Posterior cingulate gyrus (tissue), 11 donors: ENCODE measurements at regions not wholly inside any gene's neighbourhood (a gene's known extent, or its start where the extent isn't known, plus 50 kb on each side); places are given as distances from the start of the nearest gene placed in this dataset.

Source experiments
- DNase-seq, 10 donors: peaks; one replicate each; pipeline versions ENCODE4 v3.0.0 to v3.0.0-alpha.2; 2020 to 2021; ENCODE audit warnings: mixed read lengths in 3 of 10
- intact Hi-C: fragments of 100-400 bp; cut with DNase I; formaldehyde crosslinking; loops from one replicate; pipeline ENCODE4 v1.15.1; 2023

DNA sequence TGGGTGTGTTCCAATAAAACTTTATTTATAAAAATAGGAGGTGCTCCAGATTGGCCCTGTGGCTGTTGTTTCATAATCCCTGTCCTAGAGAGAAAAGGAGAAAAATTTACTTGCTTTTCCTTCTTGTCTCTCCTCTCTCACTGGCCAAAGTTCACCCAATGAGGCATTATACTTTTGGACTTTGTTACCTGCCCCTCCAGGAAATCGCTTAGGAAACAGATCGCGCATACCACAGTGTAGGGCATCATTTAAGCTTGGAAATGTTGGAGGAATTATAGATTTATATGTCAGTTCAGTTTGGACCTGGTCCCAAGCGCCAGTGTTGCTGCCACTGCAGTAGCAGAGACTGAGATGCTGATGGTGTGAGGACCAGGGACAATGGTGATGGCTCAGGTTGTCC lies 337.6 kb upstream of the NR3C2 start:
- no peak for DNase-seq
- intact Hi-C loops = no loop called here

DNA sequence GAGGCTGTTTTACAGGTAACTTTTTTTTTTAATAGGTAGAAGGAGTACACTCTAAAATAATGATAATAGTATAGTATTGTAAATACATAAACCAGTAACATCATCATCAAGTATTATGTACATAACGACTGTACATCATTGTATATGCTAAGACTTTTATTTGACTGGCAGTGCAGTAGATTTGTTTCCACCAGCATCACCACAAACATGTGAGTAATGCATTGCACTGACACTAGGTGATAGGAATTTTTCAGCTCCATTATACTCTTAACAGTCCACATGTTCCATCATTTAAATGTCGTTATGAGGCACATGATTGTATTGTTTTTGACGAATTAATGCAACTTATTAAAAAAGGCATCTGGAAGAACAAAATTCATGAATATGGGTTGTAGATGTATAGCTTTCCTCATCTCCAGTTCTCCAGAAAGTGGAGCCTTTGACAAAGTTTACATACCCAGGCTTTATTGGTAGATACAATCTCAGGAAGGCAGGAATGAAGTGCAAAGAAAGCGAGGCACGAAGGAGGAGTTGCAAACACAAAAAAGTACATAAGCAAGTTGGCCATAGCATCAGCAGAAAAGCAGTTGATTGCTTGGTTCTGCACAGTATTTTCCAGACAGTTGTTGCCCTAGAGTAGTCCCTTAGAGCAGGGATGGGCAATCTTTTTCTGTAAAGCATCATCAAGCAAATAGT lies 336.9 kb upstream of the NR3C2 start:
- intact Hi-C loops = no loop called here
- DNase-seq = no peak

DNA sequence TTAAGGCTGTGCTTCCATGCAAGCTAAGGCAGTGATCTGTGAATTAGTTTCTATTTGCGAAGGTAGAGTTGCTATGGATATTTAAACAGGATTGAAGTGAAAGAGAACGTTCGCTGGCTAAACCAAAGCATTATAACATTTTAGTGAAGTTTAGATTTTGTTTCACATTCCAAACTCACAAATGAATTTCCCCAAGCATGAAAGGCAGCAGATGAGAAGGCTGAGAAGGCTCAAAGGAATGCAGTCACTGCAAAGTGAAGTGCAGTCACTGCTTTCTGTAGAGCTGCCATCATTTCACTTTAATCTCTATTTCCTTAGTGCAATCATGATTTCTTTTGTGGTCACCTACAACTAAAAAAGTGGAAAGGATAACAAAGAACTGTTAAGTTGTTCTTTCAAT lies 334.7 kb upstream of the NR3C2 start:
- intact Hi-C loops = no loop called here
- DNase-seq = no peak

DNA sequence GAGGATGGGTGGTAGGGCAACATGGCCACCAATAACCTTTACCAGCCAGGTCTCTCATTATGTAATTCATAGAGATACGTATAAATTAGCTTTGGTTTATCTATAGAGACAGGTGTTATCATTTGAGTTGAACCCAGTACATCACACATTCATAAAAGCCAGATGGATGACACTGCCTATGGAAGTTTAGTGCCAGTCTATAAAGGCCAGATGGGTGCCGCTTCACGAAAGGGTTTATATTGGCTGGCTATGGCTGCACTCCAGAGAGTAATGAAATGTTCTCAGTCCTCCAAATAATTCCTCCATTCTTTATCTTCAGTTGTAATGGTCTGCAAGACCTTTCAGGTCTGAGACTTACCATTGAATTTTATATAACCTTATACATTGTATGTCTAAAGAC lies 331.9 kb upstream of the NR3C2 start:
- DNase-seq = no peak
- intact Hi-C loops = no loop called here

DNA sequence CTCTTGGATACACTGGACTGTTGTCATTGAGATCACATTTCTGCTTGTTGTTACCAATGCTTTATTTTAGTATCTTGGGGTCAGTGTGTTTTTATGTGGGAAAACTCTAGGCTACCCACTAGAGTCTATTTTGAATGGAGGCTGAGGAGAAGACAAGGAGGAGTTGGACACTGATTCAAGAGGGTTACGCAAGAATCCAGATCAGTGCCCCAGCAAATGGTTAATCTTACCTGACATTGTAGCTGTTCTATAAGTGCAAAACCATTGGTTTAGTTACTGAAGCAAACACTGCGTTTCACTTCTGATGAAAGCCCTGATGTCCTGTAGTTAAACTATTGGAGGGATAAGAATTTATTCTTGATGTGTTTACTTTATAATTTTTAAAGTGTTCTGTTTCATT lies 331.1 kb upstream of the NR3C2 start:
- intact Hi-C loops = no loop called here
- no peak for DNase-seq

DNA sequence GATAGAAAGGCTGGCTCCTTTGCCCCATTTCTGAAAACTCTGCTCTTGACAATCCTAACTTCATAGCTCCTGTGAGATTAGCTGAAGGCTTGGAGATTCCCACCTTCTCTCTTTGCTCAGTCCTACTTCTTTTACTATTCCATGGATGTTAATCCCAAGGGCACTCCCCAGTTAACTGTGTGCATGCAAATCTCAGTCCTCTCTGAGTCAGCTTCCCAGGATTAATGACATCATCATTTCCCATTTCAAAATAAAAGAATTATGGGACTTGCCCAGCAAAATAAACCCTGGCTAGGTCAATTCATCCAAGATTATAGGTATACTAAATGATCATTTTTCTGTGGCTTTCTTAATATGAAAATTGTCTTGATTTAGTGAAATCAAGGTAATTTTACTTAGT lies 328.6 kb upstream of the NR3C2 start:
- intact Hi-C loops = no loop called here
- no peak for DNase-seq

DNA sequence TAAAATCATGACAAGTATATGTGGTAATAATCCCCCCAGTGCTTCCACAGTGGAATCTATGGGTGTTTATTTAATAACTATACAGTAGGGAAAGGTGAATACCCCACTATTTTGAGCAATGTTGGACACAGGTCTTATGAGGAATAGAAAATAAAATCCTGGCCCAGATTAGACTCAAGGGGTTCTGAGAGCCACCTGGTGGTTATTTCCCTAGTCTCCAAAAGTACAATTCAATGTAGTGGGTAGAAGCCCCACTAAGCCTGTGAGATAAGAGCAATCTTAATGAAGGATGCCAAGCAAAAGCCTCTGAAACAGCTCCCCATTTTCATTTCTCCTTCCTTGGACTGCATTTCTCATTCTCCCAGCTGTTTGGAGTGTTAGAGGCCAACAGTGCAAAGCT lies 328.2 kb upstream of the NR3C2 start:
- DNase-seq = no peak
- intact Hi-C loops = no loop called here

DNA sequence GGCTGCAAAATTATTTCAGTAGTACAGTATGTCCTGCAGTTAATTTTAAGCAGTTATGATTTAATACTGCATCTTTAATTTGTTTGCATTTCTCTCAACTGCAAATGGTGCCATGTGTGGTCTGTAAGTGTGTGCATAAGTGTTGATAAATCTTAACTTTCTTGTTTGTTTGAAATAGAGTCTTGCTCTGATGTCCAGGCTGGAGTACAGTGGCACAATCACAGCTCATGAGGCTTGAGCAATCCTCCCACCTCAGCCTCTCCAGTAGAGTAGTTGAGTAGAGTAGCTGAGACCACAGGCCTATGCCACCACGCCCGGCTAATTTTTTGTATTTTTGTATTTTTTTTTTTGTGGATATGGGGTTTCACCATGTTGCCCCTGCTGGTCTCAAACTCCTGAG lies 322.5 kb upstream of the NR3C2 start:
- intact Hi-C loops = no loop called here
- DNase-seq = no peak

DNA sequence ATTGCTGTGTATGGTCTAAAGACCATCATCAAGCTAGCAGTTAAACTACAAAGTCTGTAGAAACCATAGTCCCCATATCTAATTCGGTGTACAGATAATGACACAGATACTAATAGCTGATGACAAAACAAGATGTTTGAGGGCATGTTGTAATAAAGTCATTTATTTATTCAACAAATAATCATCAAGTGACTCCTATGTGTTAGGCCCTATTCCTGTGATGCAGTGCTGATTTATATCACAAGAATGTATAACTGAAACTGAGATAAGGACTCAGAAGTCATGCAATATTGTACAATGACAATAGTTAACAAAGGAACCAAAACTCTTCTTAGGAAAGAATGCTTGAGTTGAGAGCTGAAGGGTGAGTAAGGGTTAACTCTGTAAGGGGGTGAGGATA lies 315.0 kb upstream of the NR3C2 start:
- intact Hi-C loops = no loop called here
- no peak for DNase-seq

DNA sequence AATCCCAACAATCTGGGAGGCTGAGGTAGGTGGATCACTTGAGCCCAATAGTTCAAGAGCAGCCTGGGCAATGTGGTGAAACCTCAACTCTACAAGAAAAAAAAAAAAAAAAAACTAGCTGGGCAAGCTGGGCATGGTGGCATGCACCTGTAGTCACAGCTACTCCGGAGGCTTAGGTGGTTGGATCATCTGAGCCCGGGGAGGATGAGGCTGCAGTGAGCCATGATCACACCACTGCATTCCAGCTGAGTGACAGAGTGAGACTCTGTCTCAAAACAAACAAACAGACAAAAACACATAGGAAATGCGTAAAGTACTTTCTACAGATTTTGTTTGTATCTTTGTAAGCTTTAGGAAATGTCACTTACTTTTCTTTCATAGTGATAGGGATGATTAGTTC lies 307.2 kb upstream of the NR3C2 start:
- no peak for DNase-seq
- intact Hi-C loops = no loop called here

DNA sequence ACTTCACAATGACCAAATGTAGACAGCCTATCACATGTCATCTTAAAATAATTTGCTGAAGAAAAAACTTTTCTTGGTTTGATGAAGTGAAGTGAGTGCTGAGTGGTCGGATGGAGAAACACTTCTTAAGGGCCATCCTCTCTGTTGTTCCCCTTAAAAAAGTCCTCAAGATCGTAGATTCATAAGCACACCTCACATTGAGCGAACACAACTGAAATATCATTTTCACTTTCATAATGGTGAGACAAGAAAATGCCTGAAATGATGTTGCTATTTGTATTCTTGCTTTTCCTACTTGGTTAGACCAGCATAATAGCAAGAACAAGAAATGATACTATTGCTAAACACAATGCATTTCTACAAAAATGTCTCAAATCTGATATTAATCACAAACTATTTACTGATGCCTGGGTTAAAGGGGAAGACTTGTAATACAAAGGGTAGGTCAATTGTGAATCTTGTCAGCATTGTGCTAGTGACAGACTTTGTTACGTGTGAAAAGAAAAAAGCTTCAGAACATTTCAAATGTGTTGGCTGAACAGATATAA lies 305.6 kb upstream of the NR3C2 start:
- intact Hi-C loops = no loop called here
- DNase-seq = no peak

DNA sequence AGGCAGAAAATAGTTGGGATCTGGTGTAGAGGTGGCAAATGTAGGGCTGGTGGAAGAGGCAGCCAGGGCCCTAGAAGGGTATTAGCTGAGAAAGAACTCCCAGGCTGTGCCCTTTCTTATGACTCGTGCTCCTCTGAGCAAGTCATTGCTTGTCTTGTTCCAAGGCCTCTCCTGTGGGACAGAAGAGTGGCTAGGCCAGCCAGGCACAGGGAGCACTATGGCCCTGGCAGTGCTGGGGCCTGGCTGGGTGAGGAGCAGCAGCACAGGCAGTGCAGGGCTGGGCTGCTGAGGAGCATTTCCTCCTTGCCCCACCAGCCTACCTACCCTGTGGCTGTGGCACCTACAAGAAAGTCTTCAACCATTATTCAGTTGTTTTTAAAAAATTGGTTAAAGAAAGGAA lies 298.5 kb upstream of the NR3C2 start:
- intact Hi-C loops = no loop called here
- DNase-seq = no peak

DNA sequence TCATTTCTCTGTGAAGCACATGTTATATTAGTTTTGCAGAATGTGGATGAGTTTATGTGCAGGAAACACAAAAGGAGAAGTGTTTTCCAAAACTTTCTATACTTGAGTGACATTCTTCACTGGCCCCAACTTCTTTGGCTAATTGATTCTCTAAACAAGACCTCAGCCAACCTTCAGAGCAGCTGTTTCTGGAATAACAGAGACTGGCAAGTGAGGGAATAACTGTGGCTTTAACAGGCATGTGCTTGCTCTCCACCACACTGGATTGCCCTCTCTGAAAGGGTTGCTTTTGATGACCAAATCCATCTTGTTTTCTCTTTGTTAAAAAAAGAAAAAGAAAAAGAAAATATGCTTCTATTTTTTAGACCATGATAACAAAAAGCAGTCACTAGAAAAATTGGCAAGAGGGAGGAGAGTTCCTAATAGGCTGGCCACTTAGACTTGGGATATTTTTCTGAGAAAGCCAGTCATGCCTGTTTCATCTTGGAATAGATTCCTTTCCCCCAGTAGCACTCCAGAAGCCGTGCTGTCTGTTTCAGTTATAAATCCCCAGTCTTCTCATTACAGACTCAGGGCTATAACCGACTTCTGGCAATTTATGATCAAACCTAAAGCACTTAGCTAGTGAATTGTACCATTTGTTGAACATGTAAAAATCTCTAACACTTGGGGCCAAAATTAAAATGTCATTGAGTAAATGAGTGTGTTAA lies 295.0 kb upstream of the NR3C2 start:
- intact Hi-C loops = no loop called here
- no peak for DNase-seq

DNA sequence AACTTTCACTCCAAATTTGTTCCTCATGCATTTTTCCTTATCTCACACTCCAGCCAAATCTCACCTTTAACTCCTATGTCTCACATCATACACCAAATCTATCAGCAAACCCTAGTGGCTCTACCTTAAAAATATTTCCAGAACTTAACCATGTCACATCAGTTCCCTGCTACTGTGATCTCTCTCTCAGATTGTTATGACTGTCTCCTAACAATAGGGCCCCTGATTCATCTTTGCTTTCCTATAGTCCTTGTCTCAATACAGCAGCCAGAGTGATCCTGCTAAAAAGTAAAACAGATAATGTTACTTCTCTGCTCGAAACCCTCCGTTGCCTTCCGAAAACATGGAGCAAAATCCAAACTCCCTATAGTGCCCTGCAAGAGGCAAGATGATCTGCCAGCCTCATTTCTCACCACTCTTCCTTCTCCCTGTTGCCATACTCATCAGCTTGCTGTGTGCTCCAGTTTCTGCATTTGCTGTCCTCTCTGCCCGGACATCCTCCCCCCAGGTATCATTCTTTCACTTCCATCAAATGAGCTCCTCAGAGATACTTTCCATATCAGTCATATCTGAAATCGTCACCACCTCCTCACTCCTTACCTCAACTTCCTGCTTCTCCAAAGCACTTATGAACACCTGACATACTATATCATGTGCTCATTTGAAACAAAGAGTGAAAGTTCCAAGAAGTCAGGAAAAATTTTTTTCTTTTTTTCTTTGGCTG lies 293.4 kb upstream of the NR3C2 start:
- DNase-seq = no peak

DNA sequence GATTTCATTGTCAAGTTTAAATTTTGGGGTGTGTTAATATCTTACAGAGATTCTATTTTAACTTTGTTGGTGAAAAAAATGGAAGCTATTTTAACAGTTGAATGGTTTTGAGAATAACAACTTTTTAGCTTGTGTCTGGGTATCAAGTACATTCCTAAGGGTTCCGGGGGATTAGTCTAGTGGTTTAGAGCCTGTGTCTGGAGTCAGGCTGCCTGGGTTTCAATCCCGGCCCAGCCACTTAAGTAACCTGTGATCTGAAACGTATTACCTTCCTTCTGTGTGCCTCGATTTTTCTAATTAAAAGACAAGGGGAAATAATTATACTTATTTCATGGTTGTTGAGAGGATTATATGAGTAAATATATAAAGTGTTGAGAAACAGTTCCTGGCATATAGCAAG lies 288.6 kb upstream of the NR3C2 start:
- DNase-seq = no peak
- intact Hi-C loops = no loop called here

More for the DNA sequence above, 293.4 kb upstream of the NR3C2 start:
- intact Hi-C loops = no loop called here

DNA sequence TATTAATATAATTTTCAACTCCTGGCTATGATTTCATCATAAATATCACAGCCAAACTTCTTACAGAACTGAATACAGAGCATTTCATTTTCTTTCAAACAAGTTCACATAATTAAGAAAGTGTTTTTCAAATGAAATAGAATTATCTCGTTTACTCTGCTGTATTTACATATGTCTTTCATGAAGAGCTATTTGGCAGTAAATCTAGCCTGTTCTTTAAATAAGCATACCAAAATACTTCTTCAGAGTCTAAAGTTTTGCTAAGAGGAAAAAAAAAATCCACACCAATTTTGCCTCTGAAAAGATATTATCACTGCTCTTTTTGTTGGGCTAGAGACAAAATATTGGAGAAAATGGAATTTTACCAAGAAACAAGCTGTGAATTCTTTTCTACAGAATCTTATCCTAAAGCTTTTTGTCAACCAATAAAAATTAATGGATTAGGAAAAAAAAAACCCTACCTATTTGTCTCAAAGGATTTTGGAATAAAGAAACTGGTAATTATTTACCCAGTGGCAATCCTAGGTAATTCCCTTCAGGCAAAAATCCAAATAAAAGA lies 287.9 kb upstream of the NR3C2 start:
- intact Hi-C loops = no loop called here
- no peak for DNase-seq

DNA sequence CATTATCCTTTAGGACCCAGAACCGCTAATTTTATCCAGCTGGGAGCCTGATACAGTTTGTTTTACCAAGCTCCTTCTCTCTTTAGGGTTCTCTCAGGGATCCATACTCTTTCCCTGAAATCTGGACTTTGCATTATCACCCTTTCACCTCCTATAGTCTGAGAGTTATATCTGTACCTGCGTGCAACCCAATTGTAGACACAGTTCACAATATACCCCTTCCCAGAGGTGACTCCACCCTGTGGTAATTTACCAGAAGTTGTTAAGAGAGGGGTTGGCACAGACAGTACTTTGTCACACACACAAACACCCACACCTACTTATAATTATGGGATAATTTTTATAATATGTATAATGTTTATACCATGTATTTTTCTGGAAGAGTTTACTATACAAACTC lies 275.8 kb upstream of the NR3C2 start:
- no peak for DNase-seq
- intact Hi-C loops = no loop called here

DNA sequence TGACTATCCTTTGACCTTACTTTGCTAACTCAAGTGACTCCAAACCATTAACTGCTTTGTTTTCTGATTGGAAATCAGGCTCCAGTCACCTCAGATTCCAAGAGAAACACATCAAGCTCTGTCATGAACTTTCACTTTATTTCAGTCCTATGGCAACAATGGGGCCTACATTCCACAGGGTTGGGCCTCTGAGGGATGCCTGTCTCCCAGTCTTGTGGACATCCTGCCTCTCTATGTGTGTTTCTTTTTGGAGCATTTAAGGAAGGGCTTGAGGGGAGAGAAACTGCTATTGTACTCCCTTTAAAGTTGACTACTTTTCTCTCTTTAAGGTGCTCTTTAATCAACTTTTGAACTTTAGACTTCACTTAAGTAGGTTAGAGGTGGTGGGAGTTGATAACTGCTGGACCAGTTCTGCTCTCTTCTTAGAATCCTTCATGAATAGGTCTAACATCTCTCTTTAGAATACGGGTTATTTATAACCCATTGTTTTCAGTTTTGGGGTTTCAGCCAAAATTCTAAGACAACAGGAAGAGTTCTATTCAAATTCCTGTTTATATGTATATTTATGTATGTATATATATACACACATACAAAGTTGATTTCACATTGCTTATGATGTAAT lies 274.3 kb upstream of the NR3C2 start:
- no peak for DNase-seq
- intact Hi-C loops = no loop called here

DNA sequence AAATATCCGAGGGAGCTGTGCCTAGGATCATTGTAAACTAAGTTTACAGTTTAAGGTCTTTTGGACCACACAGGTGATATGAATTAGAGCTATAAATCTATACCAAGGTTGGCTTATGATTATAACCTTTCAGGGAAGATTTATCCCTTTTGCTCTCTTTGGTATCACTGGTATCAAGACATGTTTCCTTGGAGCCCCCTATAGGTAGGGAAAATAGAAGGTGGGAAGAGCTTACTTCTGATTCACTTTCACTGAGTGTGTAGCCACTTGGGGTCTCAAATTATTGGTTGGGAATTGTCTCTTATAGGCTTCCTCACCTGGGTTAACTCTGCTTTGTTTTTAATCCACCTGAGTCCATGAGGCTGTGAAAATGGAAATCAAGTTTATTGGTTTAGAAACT lies 262.1 kb upstream of the NR3C2 start:
- DNase-seq = no peak
- intact Hi-C loops = no loop called here

DNA sequence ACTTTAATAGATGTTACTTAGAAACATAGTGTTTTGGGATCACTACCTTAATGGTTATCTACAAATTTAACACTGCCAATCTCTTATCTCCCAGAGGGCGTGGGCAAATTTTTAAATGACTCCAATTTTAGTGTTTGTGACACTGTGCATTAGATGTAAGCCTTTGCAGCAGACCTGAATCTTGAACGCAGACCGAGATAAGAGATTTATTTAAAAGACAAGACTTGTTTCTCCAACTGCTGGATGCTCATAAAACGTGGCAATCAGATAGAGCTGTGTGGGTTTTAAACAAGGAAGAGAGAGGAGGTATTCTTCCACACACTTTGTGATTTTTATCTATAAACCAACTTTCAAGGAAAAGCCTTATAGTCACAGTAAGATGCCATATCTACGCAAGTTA lies 252.5 kb upstream of the NR3C2 start:
- no peak for DNase-seq
- intact Hi-C loops = no loop called here
